SW480 (cell line): ENCODE measurements at regions not wholly inside any gene's neighbourhood (a gene's known extent, or its start where the extent isn't known, plus 50 kb on each side); places are given as distances from the start of the nearest gene placed in this dataset.
"Not testable (repeated sequence)": the region's sequence is repeated elsewhere in the genome, so short reads cannot be mapped to it uniquely, and the experiment has no call there.

Experiments used
- DNase-seq: peaks from one replicate; pipeline ENCODE4 v3.0.0-alpha.2; 2016; ENCODE audit warnings: low spot score

DNA sequence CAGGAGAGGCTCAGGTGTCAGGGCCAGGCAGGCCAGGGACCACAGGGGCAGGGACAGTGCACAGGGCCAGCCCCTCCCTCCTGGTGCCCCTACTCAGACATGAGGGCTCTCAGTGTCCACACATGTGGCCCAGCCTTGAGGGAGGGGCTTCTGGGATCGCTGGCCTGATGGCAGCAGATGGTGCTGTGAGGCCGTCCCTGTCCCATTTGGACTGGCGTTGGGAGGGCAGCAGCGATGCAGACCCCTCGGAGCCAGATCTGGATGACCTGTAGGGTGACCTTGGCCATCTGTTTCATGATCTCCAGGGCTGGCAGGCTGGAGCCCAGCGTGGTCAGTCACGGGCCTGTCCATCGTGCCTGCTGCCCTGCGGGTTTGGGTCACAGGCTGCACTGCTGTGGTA, 377.6 kb downstream of the TMEM121 start:
- DNase-seq: no peak

DNA sequence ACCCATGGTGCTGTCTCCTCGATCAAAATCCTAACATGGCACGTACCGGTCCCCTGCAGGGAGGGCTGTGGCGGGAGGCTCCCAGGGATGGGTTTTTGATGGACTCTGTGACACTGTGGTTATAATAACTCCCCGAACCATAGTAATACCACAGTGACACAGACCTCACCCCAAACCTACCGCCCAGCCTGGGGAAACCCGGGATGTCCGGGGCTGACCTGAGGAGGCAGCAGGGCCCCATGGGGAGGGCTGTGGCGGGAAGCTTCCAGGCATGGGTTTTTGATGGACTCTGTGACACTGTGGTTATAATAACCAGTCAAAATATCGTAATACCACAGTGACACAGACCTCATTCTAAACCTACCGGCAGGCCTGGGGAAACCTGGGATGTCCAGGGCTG, 378.0 kb downstream of the TMEM121 start:
- DNase-seq: no peak

DNA sequence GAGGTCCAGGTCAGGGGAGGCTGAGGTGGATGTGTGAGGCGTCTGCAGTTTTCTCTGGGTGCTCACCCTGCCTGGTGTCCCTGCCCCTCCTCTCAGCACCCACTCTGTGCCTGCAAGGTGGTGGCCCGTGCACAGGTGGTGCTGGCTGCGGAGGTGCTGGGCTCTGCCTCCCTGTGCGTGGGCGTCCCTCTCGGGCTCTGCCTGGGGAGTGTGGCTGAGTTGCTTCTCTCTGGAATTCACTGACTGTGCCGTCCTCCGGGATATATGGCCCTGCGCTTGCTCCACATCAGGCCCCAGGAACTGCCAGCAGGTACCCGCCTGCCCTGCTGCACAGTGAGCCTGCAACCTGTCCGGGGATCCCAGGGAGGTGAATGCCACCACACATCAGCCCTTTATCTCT, 379.1 kb downstream of the TMEM121 start:
- DNase-seq: no peak

DNA sequence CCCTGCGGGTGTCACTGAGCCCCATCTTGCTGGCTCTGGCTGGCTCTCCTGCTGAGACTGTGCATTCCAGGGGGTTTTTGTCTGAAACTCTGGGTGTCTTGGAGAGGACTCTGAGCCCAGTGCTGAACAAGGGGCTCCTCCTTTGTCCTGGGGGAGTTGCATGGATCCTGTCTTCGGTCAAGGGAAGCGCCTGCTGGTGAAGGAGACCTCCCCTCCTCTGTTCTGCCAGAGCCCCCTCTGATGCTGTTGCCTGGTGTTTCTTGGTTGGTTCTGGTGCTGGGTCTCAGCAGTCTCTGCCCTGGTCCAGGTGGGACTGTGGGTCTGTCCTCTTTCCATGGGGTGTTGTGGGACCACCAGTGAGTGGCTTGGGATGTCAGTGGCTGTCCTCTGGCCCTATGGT, 380.9 kb downstream of the TMEM121 start:
- no peak for DNase-seq

DNA sequence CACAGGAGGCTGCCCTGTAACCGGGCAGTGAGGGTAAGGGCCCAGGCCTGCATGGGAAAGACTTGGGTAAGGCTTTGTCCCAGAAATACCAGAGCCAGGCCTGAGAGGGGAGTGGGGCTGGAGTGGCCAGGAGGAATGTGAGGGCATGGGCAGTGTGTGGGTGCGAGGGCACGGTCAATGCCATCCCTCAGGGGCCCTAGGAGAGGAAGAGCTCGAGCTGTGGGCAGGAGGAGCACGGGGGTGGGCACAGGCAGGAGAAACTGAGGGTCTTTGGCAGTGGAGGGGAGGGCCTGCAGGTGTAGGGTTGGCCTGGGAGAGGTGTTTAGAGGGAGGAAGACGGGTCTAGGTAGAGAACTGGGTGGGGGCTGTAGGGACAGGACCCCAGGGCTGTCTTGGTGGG, 381.6 kb downstream of the TMEM121 start:
- no peak for DNase-seq

DNA sequence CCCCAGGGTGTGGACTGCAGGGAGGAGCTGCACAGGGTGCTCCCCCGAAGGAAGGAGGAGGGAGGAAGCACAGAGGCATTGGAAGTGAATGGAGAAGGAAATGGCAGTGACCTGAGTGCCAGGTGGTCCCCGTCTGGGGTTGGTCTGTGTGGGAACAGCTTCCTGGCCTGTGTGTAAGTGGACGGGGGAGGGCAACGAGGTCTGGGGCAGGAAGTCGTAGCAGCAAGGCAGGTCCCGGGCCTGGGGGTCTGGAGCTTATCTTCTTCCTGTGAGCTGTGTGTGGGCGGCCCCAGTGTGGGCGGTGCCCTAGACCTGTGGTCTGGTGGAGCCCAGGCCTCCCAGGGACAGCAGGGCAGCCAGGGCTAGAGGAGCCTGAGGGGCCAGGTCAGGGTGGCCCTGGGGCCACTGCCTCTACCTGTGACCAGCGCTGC, 382.1 kb downstream of the TMEM121 start:
- DNase-seq: no peak

DNA sequence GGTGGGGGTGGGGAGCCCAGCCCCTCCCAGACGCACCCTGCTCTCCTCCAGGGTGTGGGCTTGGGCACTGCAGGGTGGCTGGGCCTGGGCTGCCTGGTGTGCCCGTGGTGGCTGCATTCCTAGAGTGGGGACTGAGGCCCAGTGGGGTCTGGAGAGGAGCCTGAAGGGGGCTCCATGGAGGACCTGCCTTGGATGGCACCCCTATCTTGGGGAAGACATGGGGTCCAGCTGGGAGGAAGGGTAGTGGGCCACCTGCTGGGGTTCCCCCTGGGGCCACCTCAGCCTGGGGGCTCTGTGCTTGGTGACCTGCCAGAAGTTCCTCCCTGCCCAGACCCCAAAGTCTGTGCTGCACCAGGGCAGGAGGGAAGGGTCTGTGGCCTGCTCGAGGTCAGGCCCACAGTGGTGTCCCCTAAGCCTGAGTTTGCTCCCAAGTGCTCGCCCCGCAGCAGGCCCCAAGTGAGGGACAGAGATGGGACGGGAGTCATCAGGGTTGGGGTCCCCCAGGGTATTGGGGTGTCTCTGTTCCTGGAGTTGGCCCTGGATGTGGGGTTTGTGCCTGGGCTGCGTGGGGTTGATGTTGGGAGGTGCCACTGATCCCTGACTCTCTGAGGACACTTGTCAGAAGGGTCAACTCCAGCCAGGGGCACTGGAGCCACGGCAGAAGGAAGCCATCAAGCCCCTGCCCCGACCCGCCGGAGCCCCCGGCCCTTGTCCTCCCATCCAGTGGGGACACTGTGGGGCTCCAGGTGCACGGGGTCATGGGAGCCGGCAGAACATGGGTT, 382.9 kb downstream of the TMEM121 start:
- no peak for DNase-seq

DNA sequence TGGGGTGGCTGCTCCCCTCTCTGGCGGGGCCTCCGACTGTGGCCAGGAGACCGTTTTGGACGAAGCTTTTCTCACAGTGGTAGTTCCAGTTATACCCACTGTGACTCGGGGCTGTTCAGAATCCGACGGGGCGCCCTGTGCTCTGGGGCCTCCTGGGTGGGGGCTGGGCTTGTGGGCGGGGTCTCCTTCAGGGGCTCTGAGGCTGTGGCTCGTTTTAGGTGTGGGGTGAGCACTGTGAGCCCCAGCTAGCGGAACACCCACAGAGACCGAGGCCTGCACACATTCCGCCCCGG, 383.4 kb downstream of the TMEM121 start:
- not testable (repeated sequence) for DNase-seq

DNA sequence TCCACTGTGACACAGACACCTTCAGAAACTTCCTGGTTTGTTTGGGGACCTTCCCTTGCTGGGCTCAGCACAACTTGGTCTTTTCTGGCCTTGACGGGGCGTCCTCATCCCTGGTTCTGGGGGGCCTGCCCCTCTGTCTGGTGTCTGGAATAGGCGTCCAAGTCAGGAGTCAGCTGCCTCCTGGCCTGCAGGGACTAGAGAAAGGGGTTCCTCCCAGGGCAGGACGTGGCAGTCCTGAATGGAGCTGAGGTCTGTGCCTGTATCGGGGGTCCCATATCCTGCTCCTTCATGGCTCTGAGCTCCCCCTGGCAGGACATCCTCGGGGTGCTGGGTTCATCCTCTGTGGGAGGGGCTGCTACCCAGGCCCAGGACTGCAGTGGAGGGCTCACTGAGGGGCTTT, 384.0 kb downstream of the TMEM121 start:
- no peak for DNase-seq

DNA sequence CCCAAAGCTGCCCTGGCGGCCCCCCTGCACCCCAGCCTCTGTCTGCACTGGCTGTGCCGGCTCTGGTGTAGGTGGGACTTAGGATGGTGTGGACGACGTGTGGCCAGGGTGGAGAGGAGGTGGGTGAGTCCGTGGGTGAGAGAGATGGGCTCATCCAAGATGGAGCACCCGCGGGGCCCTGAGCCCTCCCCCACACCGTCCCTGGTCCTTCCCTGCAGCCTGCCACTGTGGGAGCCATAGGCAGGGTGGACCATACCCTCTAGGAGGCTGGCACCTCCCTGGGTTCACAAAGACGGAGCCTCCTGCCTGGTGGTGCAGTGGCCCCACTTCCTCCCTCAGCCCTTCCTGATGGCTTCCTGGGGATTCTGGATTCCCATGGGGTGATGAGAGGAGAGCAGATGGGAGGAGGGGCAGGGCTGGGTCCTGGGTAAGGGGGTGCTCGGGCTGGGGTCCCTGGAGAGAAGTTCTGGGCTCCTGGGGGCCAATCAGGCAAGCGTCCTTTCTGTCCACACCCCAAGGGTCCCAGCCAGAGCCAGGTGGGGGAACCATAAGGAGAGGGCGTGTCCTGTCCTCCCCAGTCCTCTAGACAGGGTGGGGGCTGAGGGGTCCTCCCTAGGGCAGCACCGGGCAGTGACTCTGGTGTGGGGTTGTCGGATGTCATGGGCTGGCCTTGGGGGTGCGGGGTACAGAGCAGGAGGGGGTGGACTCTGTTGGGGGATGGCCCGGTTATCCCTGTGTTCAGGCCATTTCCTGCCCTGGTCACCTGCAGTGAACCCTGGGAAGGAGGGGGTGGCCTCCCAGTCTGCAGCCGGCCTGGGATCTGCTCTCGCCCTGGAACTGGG, 384.8 kb downstream of the TMEM121 start:
- no peak for DNase-seq

DNA sequence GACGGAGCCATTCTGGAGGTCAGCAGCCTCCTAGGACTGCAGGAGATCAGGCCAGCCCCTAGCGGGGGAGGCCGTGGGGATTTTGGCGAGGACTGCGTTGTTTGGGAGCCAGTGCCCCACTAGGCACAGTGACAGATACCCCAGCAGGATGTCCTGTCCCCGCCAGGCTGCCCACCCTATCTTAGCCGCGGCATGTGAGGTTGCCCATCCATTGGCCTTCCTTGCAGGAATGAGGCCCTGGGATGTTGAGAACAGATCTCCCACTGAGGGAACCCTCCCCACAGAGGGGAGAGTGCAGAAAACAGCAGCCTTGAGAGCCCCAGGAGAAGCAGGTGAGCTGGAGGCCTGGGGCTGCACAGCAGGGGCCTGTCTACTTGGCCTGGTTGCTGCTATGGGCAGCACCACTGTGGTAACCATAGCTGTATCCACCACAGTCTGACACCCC, 385.5 kb downstream of the TMEM121 start:
- DNase-seq: not testable (repeated sequence)

DNA sequence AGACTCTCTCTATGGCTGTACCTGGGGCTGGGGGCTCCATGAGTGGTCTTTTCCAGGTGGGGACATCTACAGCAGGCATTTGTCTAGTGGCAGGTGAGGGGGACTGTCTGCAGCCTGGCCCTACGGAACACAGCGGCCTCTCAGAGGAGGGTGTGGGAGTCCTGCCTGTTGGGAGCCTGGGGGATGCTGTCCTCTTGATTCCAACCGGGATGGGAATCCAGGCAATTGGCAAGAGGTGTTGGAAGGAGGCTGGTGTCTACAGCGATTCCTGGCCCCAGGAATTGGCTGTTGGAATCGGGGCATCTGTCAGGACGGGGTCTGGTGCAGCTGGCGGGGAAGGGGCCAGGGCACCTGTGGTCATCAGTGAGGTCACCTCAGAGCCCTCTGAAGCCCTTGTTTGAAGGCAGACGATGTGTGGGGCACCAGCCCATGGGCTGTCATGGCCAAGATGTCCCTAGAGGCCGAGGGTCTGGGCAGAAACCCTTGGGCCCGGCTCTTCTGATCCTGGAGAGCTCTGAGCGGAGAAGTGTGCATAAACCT, 386.3 kb downstream of the TMEM121 start:
- no peak for DNase-seq

DNA sequence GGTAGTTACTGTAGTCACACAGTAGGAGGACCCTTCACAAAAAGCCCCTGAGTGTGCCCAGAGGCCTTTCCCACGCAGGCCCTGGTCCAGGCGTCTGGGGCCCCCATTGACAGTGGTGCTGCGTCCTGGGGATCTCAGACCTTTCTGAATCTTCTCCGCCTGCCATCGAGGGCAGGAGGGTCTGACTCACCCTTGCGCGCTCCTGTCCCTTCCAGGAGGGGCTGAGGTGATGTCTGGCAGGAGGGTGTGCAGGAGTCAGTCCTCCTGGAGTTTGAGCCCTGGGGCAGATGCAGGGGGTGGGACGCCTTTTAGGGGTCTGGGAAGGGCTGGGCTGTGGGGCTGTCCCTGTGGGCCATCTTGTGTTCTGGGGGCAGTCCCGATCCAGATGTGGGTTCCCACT, 386.8 kb downstream of the TMEM121 start:
- no peak for DNase-seq

DNA sequence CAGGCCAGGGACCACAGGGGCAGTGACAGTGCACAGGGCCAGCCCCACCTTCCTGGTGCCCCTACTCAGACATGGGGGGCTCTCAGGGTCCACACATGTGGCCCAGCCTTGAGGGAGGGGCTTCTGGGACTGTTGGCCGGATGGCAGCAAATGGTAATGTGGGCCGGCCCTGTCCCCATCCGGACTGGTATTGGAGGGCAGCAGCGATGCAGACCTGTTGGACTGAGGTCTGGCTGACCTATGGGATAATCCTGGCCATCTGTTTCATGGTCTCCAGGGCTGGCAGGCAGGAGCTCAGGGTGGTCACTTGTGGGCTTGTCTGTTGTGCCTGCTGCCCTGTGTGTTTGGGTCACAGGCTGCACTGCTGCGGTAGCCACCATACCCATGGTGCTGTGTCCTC, 387.5 kb downstream of the TMEM121 start:
- no peak for DNase-seq

DNA sequence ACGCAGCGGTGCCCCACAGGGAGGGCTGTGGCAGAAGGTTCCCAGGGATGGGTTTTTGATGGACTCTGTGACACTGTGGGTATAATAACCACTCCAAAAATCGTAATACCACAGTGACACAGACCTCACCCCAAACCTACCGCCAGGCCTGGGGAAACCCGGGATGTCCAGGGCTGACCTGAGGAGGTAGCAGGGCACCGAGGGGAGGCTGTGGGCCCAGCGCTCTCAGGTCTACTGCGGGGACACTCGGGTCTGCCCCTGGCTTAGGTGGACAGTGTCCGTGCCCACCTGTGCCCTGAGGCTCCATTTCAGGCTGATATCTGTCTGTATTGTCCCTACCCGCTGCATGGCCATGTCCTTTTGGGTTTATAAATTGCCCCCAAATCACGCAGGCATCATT, 387.9 kb downstream of the TMEM121 start:
- DNase-seq: not testable (repeated sequence)

DNA sequence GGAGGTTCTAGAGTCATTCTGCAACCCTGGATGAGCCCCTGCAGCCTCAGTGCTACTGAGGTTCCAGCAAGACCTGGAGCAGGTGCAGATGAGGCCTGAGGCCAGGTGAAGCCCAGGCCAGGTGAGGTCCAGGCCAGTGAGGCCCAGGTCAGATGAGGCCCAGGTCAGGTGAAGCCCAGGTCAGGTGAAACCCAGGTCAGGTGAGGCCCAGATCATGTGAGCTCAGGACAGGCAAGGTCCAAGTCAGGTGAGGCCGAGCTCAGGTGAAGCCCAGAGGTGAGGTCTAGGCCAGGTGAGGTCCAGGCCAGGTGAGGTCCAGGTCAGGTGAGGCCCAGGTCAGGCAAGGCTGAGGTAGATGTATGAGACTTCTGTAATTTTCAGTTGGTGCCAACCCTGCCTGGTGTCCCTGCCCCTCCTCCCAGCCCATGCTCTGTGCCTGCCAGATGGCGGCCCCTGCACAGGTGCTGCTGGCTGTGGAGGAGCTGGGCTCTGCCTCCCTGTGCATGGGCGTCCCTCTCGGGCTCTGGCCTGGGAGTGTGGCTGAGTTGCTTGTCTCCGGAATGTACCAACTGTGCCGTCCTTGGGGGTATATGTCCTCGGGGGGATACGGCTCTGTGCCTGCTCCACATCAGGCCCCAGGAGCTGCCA, 388.5 kb downstream of the TMEM121 start:
- no peak for DNase-seq

DNA sequence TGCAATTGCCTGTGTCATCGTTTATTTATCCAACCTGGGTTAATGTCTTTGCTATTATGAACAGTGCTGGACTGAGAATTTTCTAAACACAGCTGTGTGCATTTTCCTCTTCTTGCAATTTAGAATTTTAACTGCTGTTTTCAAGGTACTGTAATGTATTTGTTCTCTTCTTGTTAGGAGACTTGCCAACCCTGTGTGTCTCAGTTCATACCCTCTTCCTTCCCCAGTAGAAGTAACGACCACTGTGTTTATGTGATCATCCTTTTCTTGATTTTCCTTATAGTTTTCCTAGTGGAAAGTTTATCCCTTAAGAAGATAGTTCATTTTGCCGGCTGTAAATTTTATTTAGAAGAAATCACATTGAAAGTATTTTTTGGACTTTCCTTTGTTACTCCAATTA, 389.2 kb downstream of the TMEM121 start:
- DNase-seq: not testable (repeated sequence)

DNA sequence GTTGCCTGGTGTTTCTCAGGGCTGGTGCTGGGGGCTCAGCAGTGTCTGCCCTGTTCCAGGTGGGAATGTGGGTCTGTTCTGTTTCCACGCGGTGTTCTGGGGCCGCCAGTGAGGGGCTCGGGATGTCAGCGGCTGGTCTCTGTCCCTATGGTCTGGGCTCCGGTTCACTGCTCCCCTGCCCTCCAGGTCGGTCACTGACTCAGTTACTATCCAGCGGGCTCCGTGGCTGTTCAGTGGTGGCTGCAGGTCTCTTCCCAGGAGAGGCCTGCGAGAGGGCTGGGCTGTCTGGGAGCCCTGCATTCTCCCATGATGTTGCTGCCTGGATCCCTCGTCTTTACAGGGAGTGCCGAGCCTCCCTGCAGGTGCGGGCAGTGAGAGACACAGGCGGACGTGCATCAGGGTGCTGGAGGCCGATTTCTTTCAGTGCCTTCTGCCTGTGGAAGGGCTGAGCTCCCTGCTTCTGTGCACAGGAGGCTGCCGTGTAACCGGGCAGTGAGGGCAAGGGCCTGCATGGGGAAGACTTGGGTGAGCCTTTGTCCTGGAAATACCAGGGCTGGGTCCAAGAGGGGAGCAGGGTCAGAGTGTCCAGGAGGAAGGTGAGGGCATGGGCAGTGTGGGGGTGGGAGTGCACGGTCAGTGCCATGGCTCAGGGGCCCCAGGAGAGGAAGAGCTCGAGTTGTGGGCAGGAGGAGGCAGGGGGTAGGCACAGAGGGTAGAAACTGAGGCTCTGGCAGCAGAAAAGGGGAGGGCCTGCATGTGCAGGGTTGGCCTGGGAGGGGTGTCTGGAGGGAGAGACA, 391.0 kb downstream of the TMEM121 start:
- not testable (repeated sequence) for DNase-seq

DNA sequence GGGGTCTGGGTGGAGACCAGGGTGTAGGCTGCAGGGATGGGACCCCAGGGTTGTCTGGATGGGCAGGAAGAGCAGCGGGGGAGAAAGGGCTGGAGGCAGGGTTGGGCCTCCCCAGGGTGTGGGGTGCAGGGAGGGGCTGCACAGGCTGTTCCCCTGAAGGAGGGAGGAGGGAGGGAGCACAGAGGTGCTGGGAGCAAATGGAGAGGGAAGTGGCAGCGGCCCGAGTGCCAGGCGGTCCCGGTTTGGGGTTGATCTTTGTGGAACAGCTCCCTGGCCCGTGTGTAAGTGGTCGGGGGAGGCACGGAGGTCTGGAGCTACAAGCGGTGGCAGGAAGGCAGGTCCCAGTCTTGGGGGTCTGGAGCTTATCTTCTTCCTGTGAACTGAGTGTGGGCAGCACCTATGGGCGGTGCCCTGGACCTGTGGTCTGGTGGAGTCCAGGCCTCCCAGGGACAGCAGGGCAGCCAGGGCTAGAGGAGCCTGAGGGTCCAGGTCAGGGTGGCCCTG, 391.6 kb downstream of the TMEM121 start:
- no peak for DNase-seq

DNA sequence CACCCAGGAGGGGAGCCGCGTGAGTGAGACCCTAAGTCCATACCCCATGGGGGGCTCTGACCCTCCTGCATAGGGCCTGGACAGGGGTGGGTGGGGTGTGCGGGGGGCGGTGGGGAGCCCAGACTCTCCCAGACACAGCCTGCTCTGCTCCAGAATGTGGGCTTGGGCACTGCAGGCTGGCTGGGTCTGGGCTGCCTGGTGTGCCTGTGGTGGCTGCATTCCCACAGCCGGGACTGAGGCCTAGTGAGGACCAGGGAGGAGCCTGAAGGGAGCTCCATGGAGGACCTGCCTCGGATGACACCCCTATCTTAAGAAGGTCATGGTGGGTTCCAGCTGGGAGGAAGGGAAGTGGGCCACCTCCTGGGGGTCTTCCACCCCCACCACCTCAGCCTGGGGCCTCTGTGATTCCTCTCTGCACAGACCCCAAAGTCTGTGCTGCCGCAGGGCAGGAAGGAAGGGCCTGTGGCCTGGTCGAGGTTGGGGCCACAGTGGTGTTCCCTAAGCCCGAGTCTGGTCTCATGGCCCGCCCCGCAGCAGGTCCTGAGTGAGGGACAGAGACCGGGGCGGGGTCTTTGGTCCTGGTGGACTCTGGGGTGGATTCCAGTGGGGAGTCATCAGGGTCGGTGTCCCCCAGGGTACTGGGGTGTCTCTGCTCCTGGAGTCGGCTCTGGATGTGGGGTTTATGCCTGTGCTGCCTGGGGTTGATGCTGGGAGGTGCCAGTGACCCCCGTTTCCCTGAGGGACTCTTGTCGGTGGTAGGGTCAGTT, 392.3 kb downstream of the TMEM121 start:
- DNase-seq: no peak
